ENCODE measurements at regions not wholly inside any gene's neighbourhood (a gene's known extent, or its start where the extent isn't known, plus 50 kb on each side); places are given as distances from the start of the nearest gene placed in this dataset.
"Not testable (repeated sequence)": the region's sequence is repeated elsewhere in the genome, so short reads cannot be mapped to it uniquely, and the experiment has no call there.

GRCh38 chr9:29188771-29189170, 1615.5 kb upstream of the C9orf72 start:
- H4K20me1 ChIP-seq (replicated peaks in 1 of 2; ENCODE audit: control insufficient read depth in 1 of 2, insufficient read depth in 2 of 2, low read length in 2 of 2); H3K4me3 ChIP-seq (ENCODE audit: extremely low read depth in 1 of 4, insufficient read depth in 2 of 4, low read depth in 3 of 4, low read length in 4 of 4); H3K27me3 ChIP-seq (replicated peaks in 1 of 4; ENCODE audit: control insufficient read depth in 3 of 4, extremely low read depth in 1 of 4, insufficient read depth in 3 of 4, low read length in 3 of 4); H2BK120ac ChIP-seq (replicated peaks; ENCODE audit: low read depth, low read length); H3K4me1 ChIP-seq (replicated peaks in 1 of 4; ENCODE audit: control insufficient read depth in 3 of 4, insufficient read depth in 4 of 4, low read length in 3 of 4); FAIRE-seq; CTCF ChIA-PET (ENCODE audit: partially characterized antibody); H4K91ac ChIP-seq (replicated peaks; ENCODE audit: insufficient read length, low read length); H3K79me1 ChIP-seq (ENCODE audit: low read depth, low read length); H3K4ac ChIP-seq (replicated peaks; ENCODE audit: insufficient read length, low read depth, low read length); H2AK5ac ChIP-seq (ENCODE audit: low read depth, low read length); H3K79me2 ChIP-seq (ENCODE audit: control insufficient read depth in 1 of 2, insufficient read depth in 2 of 2, low read length in 2 of 2); H2BK5ac ChIP-seq (ENCODE audit: low read depth, low read length); H3K56ac ChIP-seq (replicated peaks; ENCODE audit: insufficient read length, low read depth, low read length); H2BK20ac ChIP-seq (ENCODE audit: low read length); H3K36me3 ChIP-seq (ENCODE audit: control insufficient read depth in 2 of 4, insufficient read depth in 4 of 4, low read length in 3 of 4); H3K18ac ChIP-seq (ENCODE audit: extremely low read depth, low read length); H4K5ac ChIP-seq (ENCODE audit: insufficient read length, low read depth, low read length); H3K27ac ChIP-seq (ENCODE audit: low read depth, low read length); POLR2A ChIA-PET (ENCODE audit: partially characterized antibody); H3K9ac ChIP-seq (replicated peaks in 1 of 4; ENCODE audit: extremely low read depth in 1 of 4, low read depth in 3 of 4, low read length in 3 of 4); H3K14ac ChIP-seq (ENCODE audit: insufficient read length); H4K8ac ChIP-seq (ENCODE audit: extremely low read depth, insufficient read depth, low read length); H2BK12ac ChIP-seq (ENCODE audit: low read depth, low read length); H3K23ac ChIP-seq (ENCODE audit: insufficient read length); DNase-seq (ENCODE audit: low read depth in 1 of 2, low spot score in 2 of 2); H2AFZ ChIP-seq (ENCODE audit: low read length); H3K23me2 ChIP-seq (ENCODE audit: low read depth, low read length); H3K4me2 ChIP-seq (ENCODE audit: insufficient read depth in 1 of 2, low read depth in 2 of 2, low read length in 2 of 2); H3K9me3 ChIP-seq (ENCODE audit: insufficient read depth in 2 of 2, low read depth in 1 of 2, low read length in 1 of 2); H2BK15ac ChIP-seq (ENCODE audit: low read length): not testable (repeated sequence)
- no CpG with 5 or more reads among the region's 34 CpGs for WGBS, 2 experiments (ENCODE audit: extremely low coverage in 1 of 2, insufficient coverage in 1 of 2, insufficient read length in 1 of 2, insufficient replicate concordance in 2 of 2, low coverage in 1 of 2, low lambda C conversion rate in 2 of 2, missing lambda C conversion rate in 1 of 2)

DNA sequence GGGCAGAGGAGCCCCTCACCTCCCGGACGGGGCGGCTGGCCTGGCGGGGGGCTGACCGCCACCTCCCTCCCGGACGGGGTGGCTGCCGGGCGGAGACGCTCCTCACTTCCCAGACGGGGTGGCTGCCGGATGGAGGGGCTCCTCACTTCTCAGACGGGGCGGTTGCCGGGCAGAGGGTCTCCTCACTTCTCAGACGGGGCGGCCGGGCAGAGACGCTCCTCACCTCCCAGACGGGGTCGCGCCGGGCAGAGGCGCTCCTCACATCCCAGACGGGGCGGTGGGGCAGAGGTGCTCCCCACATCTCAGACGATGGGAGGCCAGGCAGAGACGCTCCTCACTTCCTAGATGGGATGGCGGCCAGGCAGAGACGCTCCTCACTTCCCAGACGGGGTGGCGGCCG, 1615.9 kb upstream of the C9orf72 start:
- H3K56ac ChIP-seq (replicated peaks; ENCODE audit: insufficient read length, low read depth, low read length); CTCF ChIA-PET (ENCODE audit: partially characterized antibody); H3K14ac ChIP-seq (ENCODE audit: insufficient read length); H3K4me3 ChIP-seq (ENCODE audit: extremely low read depth in 1 of 4, insufficient read depth in 2 of 4, low read depth in 3 of 4, low read length in 4 of 4); H3K18ac ChIP-seq (ENCODE audit: extremely low read depth, low read length); FAIRE-seq; H4K20me1 ChIP-seq (replicated peaks in 1 of 2; ENCODE audit: control insufficient read depth in 1 of 2, insufficient read depth in 2 of 2, low read length in 2 of 2); H2AFZ ChIP-seq (ENCODE audit: low read length); H2BK5ac ChIP-seq (ENCODE audit: low read depth, low read length); H3K9me3 ChIP-seq (ENCODE audit: insufficient read depth in 2 of 2, low read depth in 1 of 2, low read length in 1 of 2); POLR2A ChIA-PET (ENCODE audit: partially characterized antibody); H3K79me2 ChIP-seq (ENCODE audit: control insufficient read depth in 1 of 2, insufficient read depth in 2 of 2, low read length in 2 of 2); DNase-seq (ENCODE audit: low read depth in 1 of 2, low spot score in 2 of 2); H3K36me3 ChIP-seq (ENCODE audit: control insufficient read depth in 2 of 4, insufficient read depth in 4 of 4, low read length in 3 of 4); H4K91ac ChIP-seq (replicated peaks; ENCODE audit: insufficient read length, low read length); H3K23me2 ChIP-seq (ENCODE audit: low read depth, low read length); H3K23ac ChIP-seq (ENCODE audit: insufficient read length); H2BK12ac ChIP-seq (ENCODE audit: low read depth, low read length); H2BK15ac ChIP-seq (ENCODE audit: low read length); H2AK5ac ChIP-seq (ENCODE audit: low read depth, low read length); H2BK120ac ChIP-seq (replicated peaks; ENCODE audit: low read depth, low read length); H3K4ac ChIP-seq (replicated peaks; ENCODE audit: insufficient read length, low read depth, low read length); H4K5ac ChIP-seq (ENCODE audit: insufficient read length, low read depth, low read length); H3K9ac ChIP-seq (replicated peaks in 1 of 4; ENCODE audit: extremely low read depth in 1 of 4, low read depth in 3 of 4, low read length in 3 of 4); H3K4me1 ChIP-seq (replicated peaks in 1 of 4; ENCODE audit: control insufficient read depth in 3 of 4, insufficient read depth in 4 of 4, low read length in 3 of 4); H3K27ac ChIP-seq (ENCODE audit: low read depth, low read length); H4K8ac ChIP-seq (ENCODE audit: extremely low read depth, insufficient read depth, low read length); H3K4me2 ChIP-seq (ENCODE audit: insufficient read depth in 1 of 2, low read depth in 2 of 2, low read length in 2 of 2); H3K79me1 ChIP-seq (ENCODE audit: low read depth, low read length); H2BK20ac ChIP-seq (ENCODE audit: low read length); H3K27me3 ChIP-seq (replicated peaks in 1 of 4; ENCODE audit: control insufficient read depth in 3 of 4, extremely low read depth in 1 of 4, insufficient read depth in 3 of 4, low read length in 3 of 4): not testable (repeated sequence)
- 94% methylated on average over 9 of the region's 33 CpGs; no CpG with 5 or more reads in 1 of the 2 experiments for WGBS, 2 experiments (ENCODE audit: extremely low coverage in 1 of 2, insufficient coverage in 1 of 2, insufficient read length in 1 of 2, insufficient replicate concordance in 2 of 2, low coverage in 1 of 2, low lambda C conversion rate in 2 of 2, missing lambda C conversion rate in 1 of 2)
